ENCODE measurements at regions not wholly inside any gene's neighbourhood (a gene's known extent, or its start where the extent isn't known, plus 50 kb on each side); places are given as distances from the start of the nearest gene placed in this dataset.

DNA sequence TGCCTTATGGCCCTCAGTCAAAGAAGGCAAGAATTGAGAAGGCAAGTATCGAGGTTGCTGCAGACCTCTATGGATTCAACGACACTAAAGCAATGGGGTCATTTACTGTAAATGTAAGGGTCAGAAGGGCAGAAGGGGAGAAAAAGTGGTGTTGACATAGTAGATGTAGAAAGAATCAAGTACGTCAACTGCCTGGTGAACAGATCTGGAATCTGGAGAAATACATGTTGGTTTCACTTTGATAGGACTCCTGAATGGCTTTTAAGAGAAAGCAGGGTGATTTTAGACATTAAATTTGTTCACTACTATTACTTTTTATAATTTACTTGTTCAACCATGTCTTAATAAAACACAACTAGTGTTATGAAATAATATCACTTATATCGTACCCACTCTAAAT is 81.3 kb upstream of the FSTL5 start:
- TF ChIP-seq, protein P1, sequence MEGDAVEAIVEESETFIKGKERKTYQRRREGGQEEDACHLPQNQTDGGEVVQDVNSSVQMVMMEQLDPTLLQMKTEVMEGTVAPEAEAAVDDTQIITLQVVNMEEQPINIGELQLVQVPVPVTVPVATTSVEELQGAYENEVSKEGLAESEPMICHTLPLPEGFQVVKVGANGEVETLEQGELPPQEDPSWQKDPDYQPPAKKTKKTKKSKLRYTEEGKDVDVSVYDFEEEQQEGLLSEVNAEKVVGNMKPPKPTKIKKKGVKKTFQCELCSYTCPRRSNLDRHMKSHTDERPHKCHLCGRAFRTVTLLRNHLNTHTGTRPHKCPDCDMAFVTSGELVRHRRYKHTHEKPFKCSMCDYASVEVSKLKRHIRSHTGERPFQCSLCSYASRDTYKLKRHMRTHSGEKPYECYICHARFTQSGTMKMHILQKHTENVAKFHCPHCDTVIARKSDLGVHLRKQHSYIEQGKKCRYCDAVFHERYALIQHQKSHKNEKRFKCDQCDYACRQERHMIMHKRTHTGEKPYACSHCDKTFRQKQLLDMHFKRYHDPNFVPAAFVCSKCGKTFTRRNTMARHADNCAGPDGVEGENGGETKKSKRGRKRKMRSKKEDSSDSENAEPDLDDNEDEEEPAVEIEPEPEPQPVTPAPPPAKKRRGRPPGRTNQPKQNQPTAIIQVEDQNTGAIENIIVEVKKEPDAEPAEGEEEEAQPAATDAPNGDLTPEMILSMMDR (IDR thresholded peaks at IDR 0.05), result no peak
- TF ChIP-seq POLR2A (IDR thresholded peaks at IDR 0.05), result no peak

Data from adrenal gland (tissue), 5 donors.